GM23338 (cell line): ENCODE measurements at regions not wholly inside any gene's neighbourhood (a gene's known extent, or its start where the extent isn't known, plus 50 kb on each side); places are given as distances from the start of the nearest gene placed in this dataset.

ENCODE experiments used
- ATAC-seq: fragments of 200-7000 bp; cut with Tn5 transposase; 3 replicates; pipeline ENCODE4 v1.9.1; 2020
- DNase-seq: peaks from one replicate; pipeline ENCODE4 v3.0.0-alpha.2; 2015; ENCODE audit warnings: low spot score
- H2AFZ ChIP-seq: fragments of 200-600 bp; sonication (generic); 2 replicates; pipeline ENCODE4 v1.8.0; 2016; ENCODE audit warnings: antibody characterized with exemption, mild to moderate bottlenecking, moderate library complexity
- H3F3A ChIP-seq: fragments of 200-600 bp; sonication (generic); replicated peaks from 2 replicates; pipeline ENCODE4 v1.8.0; 2017; ENCODE audit warnings: antibody characterized with exemption, mixed run types, low read depth
- H3K27ac ChIP-seq: fragments of 200-600 bp; sonication (generic); 2 replicates; pipeline ENCODE4 v1.6.1; 2016; ENCODE audit warnings: low read depth
- H3K27me3 ChIP-seq: fragments of 200-600 bp; sonication (generic); 2 replicates; pipeline ENCODE4 v1.8.0; 2016; ENCODE audit warnings: mild to moderate bottlenecking, mixed run types, moderate library complexity; ENCODE audit not compliant: insufficient read depth
- H3K36me3 ChIP-seq: fragments of 200-600 bp; sonication (generic); 2 replicates; pipeline ENCODE4 v1.8.0; 2016; ENCODE audit warnings: mild to moderate bottlenecking; ENCODE audit not compliant: insufficient read depth
- H3K4me1 ChIP-seq: fragments of 200-600 bp; sonication (generic); 2 replicates; pipeline ENCODE4 v1.8.0; 2016; ENCODE audit warnings: mild to moderate bottlenecking, moderate library complexity; ENCODE audit not compliant: insufficient read depth
- H3K4me2 ChIP-seq: fragments of 200-600 bp; sonication (generic); 2 replicates; pipeline ENCODE4 v1.7.1; 2017; ENCODE audit warnings: mixed run types
- H3K4me3 ChIP-seq: fragments of 200-600 bp; sonication (generic); 2 replicates; pipeline ENCODE4 v1.6.1; 2016; ENCODE audit warnings: mixed run types
- H3K79me2 ChIP-seq: fragments of 200-600 bp; sonication (generic); replicated peaks from 2 replicates; pipeline ENCODE4 v1.8.0; 2017; ENCODE audit warnings: mild to moderate bottlenecking; ENCODE audit not compliant: insufficient read depth
- H3K9me2 ChIP-seq: fragments of 200-600 bp; sonication (generic); 2 replicates; pipeline ENCODE4 v1.8.0; 2017; ENCODE audit not compliant: insufficient read depth
- H4K20me1 ChIP-seq: fragments of 200-600 bp; sonication (generic); replicated peaks from 2 replicates; pipeline ENCODE4 v1.8.0; 2017; ENCODE audit warnings: mild to moderate bottlenecking; ENCODE audit not compliant: insufficient read depth
- H3K27ac Mint-ChIP-seq: 2 replicates; pipeline ENCODE4 v1.8.0; 2020; ENCODE audit warnings: inconsistent platforms, mild to moderate bottlenecking, moderate library complexity, mixed read lengths
- H3K27me3 Mint-ChIP-seq: 3 replicates; pipeline ENCODE4 v1.8.0; 2022; ENCODE audit warnings: low read depth, mild to moderate bottlenecking, moderate library complexity, mixed read lengths, inconsistent platforms; ENCODE audit not compliant: insufficient read depth, poor library complexity
- H3K36me3 Mint-ChIP-seq: 3 replicates; pipeline ENCODE4 v1.8.0; 2021; ENCODE audit warnings: low read depth, mild to moderate bottlenecking, inconsistent platforms, moderate library complexity, mixed read lengths
- H3K4me1 Mint-ChIP-seq: 3 replicates; pipeline ENCODE4 v1.8.0; 2020; ENCODE audit warnings: mild to moderate bottlenecking, inconsistent platforms, mixed read lengths
- H3K4me3 Mint-ChIP-seq: 3 replicates; pipeline ENCODE4 v1.8.0; 2021; ENCODE audit warnings: moderate library complexity, mild to moderate bottlenecking, inconsistent platforms, mixed read lengths
- H3K9me3 Mint-ChIP-seq: 3 replicates; pipeline ENCODE4 v1.8.0; 2020; ENCODE audit warnings: moderate library complexity, mild to moderate bottlenecking, inconsistent platforms, mixed read lengths
- CREB1 ChIP-seq: fragments of 250-450 bp; sonication (Bioruptor Pico); IDR thresholded peaks from 2 replicates; pipeline ENCODE4 v1.5.0; 2020; ENCODE audit warnings: low read depth, mild to moderate bottlenecking, moderate library complexity
- EZH2 ChIP-seq: fragments of 200-600 bp; sonication (generic); IDR thresholded peaks from one replicate; pipeline ENCODE4 v1.8.0; 2017; ENCODE audit warnings: antibody characterized with exemption, mild to moderate bottlenecking, low read depth; ENCODE audit not compliant: unreplicated experiment
- EZH2phosphoT487 ChIP-seq: fragments of 200-600 bp; sonication (generic); IDR thresholded peaks from one replicate; pipeline ENCODE4 v1.8.1; 2018; ENCODE audit warnings: antibody characterized with exemption; ENCODE audit not compliant: unreplicated experiment
- NANOG ChIP-seq: IDR thresholded peaks from 2 replicates; pipeline ENCODE4 v1.6.1; 2016; ENCODE audit warnings: antibody characterized with exemption, borderline replicate concordance
- STAT1 ChIP-seq: IDR thresholded peaks from one replicate; pipeline ENCODE4 v1.6.1; 2016; ENCODE audit warnings: antibody characterized with exemption; ENCODE audit not compliant: unreplicated experiment
- ZNF114 ChIP-seq: fragments of 250-450 bp; sonication (Bioruptor Pico); IDR thresholded peaks from 2 replicates; pipeline ENCODE4 v1.5.0; 2020; ENCODE audit warnings: mild to moderate bottlenecking, moderate library complexity
- ZNF331 ChIP-seq: fragments of 250-450 bp; sonication (Bioruptor Pico); IDR thresholded peaks from 2 replicates; pipeline ENCODE4 v1.5.0; 2020; ENCODE audit warnings: low read depth, mild to moderate bottlenecking, moderate library complexity
- TF ChIP-seq, protein P1 (sequence below), 2 experiments: fragments of 200-600 bp in 1 of 2; sonication (generic) in 1 of 2; conservative IDR thresholded peaks; 2 replicates each; pipeline versions ENCODE4 v1.5.1 to v1.6.1; 2016 to 2017; ENCODE audit warnings: antibody characterized with exemption in 2 of 2, low read depth in 2 of 2, mild to moderate bottlenecking in 2 of 2, moderate library complexity in 1 of 2
- TF ChIP-seq, protein P2 (sequence below): IDR thresholded peaks from one replicate; pipeline ENCODE4 v1.6.1; 2018; ENCODE audit warnings: antibody characterized with exemption; ENCODE audit not compliant: unreplicated experiment
- TF ChIP-seq, protein P3 (sequence below): IDR thresholded peaks from 2 replicates; pipeline ENCODE4 v1.6.1; 2016; ENCODE audit warnings: antibody characterized with exemption
- TF ChIP-seq, protein P4 (sequence below): fragments of 250-450 bp; sonication (Bioruptor Pico); IDR thresholded peaks from 2 replicates; pipeline ENCODE4 v1.5.0; 2020; ENCODE audit warnings: mild to moderate bottlenecking, moderate library complexity

DNA sequence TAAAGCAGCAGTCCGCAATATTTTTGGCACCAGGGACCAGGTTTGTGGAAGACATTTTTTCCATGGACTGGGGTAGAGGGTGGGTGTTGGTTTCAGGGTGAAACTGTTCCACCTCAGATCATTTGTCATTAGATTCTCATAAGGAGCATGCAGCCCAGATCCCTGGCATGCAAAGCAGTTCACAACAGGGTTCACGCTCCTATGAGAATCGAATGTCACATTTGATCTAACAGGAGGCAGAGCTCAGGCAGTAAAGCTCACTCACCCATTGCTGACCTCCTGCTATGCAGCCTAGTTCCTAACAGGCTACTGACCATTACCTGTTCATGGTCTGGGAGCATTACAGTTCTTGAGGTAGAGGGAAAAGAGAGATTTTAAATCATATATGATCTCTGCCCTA, 241.5 kb upstream of the COX7C start:
- H3F3A ChIP-seq: no peaks in the 10 kb centered on the region
- Mint-ChIP-seq H3K27ac (no peak overlapping the region), H3K27me3 (no peaks in the 10 kb centered on the region), H3K9me3 (peaks cover 6% of the 10 kb centered on the region; the same call in 2 of the 3 replicates), H3K4me1 (peaks cover 2% of the 10 kb centered on the region; the same call in 1 of the 3 replicates), H3K4me3 (no peak overlapping the region), H3K36me3 (peaks cover 4% of the 10 kb centered on the region; the same call in 1 of the 3 replicates)
- H3K27me3 ChIP-seq: no peaks in the 10 kb centered on the region
- H3K4me1 ChIP-seq: no peaks in the 10 kb centered on the region
- H3K4me3 ChIP-seq: no peak overlapping the region
- H3K4me2 ChIP-seq: no peak overlapping the region
- no peaks in the 10 kb centered on the region for H4K20me1 ChIP-seq
- TF ChIP-seq ZNF114 (no peak), CREB1 (CRISPR knock-in tag) (no peak), EZH2phosphoT487 (no peak), STAT1 (no peak), EZH2 (no peak), NANOG (no peak), ZNF331 (CRISPR knock-in tag) (no peak)
- TF ChIP-seq, protein P1, sequence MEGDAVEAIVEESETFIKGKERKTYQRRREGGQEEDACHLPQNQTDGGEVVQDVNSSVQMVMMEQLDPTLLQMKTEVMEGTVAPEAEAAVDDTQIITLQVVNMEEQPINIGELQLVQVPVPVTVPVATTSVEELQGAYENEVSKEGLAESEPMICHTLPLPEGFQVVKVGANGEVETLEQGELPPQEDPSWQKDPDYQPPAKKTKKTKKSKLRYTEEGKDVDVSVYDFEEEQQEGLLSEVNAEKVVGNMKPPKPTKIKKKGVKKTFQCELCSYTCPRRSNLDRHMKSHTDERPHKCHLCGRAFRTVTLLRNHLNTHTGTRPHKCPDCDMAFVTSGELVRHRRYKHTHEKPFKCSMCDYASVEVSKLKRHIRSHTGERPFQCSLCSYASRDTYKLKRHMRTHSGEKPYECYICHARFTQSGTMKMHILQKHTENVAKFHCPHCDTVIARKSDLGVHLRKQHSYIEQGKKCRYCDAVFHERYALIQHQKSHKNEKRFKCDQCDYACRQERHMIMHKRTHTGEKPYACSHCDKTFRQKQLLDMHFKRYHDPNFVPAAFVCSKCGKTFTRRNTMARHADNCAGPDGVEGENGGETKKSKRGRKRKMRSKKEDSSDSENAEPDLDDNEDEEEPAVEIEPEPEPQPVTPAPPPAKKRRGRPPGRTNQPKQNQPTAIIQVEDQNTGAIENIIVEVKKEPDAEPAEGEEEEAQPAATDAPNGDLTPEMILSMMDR (conservative IDR thresholded peaks at IDR 0.05; ENCODE audit: low read depth in 2 of 2): no peak
- TF ChIP-seq, protein P2, sequence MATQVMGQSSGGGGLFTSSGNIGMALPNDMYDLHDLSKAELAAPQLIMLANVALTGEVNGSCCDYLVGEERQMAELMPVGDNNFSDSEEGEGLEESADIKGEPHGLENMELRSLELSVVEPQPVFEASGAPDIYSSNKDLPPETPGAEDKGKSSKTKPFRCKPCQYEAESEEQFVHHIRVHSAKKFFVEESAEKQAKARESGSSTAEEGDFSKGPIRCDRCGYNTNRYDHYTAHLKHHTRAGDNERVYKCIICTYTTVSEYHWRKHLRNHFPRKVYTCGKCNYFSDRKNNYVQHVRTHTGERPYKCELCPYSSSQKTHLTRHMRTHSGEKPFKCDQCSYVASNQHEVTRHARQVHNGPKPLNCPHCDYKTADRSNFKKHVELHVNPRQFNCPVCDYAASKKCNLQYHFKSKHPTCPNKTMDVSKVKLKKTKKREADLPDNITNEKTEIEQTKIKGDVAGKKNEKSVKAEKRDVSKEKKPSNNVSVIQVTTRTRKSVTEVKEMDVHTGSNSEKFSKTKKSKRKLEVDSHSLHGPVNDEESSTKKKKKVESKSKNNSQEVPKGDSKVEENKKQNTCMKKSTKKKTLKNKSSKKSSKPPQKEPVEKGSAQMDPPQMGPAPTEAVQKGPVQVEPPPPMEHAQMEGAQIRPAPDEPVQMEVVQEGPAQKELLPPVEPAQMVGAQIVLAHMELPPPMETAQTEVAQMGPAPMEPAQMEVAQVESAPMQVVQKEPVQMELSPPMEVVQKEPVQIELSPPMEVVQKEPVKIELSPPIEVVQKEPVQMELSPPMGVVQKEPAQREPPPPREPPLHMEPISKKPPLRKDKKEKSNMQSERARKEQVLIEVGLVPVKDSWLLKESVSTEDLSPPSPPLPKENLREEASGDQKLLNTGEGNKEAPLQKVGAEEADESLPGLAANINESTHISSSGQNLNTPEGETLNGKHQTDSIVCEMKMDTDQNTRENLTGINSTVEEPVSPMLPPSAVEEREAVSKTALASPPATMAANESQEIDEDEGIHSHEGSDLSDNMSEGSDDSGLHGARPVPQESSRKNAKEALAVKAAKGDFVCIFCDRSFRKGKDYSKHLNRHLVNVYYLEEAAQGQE: no peak
- TF ChIP-seq, protein P3, sequence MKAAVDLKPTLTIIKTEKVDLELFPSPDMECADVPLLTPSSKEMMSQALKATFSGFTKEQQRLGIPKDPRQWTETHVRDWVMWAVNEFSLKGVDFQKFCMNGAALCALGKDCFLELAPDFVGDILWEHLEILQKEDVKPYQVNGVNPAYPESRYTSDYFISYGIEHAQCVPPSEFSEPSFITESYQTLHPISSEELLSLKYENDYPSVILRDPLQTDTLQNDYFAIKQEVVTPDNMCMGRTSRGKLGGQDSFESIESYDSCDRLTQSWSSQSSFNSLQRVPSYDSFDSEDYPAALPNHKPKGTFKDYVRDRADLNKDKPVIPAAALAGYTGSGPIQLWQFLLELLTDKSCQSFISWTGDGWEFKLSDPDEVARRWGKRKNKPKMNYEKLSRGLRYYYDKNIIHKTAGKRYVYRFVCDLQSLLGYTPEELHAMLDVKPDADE: no peak
- TF ChIP-seq, protein P4, sequence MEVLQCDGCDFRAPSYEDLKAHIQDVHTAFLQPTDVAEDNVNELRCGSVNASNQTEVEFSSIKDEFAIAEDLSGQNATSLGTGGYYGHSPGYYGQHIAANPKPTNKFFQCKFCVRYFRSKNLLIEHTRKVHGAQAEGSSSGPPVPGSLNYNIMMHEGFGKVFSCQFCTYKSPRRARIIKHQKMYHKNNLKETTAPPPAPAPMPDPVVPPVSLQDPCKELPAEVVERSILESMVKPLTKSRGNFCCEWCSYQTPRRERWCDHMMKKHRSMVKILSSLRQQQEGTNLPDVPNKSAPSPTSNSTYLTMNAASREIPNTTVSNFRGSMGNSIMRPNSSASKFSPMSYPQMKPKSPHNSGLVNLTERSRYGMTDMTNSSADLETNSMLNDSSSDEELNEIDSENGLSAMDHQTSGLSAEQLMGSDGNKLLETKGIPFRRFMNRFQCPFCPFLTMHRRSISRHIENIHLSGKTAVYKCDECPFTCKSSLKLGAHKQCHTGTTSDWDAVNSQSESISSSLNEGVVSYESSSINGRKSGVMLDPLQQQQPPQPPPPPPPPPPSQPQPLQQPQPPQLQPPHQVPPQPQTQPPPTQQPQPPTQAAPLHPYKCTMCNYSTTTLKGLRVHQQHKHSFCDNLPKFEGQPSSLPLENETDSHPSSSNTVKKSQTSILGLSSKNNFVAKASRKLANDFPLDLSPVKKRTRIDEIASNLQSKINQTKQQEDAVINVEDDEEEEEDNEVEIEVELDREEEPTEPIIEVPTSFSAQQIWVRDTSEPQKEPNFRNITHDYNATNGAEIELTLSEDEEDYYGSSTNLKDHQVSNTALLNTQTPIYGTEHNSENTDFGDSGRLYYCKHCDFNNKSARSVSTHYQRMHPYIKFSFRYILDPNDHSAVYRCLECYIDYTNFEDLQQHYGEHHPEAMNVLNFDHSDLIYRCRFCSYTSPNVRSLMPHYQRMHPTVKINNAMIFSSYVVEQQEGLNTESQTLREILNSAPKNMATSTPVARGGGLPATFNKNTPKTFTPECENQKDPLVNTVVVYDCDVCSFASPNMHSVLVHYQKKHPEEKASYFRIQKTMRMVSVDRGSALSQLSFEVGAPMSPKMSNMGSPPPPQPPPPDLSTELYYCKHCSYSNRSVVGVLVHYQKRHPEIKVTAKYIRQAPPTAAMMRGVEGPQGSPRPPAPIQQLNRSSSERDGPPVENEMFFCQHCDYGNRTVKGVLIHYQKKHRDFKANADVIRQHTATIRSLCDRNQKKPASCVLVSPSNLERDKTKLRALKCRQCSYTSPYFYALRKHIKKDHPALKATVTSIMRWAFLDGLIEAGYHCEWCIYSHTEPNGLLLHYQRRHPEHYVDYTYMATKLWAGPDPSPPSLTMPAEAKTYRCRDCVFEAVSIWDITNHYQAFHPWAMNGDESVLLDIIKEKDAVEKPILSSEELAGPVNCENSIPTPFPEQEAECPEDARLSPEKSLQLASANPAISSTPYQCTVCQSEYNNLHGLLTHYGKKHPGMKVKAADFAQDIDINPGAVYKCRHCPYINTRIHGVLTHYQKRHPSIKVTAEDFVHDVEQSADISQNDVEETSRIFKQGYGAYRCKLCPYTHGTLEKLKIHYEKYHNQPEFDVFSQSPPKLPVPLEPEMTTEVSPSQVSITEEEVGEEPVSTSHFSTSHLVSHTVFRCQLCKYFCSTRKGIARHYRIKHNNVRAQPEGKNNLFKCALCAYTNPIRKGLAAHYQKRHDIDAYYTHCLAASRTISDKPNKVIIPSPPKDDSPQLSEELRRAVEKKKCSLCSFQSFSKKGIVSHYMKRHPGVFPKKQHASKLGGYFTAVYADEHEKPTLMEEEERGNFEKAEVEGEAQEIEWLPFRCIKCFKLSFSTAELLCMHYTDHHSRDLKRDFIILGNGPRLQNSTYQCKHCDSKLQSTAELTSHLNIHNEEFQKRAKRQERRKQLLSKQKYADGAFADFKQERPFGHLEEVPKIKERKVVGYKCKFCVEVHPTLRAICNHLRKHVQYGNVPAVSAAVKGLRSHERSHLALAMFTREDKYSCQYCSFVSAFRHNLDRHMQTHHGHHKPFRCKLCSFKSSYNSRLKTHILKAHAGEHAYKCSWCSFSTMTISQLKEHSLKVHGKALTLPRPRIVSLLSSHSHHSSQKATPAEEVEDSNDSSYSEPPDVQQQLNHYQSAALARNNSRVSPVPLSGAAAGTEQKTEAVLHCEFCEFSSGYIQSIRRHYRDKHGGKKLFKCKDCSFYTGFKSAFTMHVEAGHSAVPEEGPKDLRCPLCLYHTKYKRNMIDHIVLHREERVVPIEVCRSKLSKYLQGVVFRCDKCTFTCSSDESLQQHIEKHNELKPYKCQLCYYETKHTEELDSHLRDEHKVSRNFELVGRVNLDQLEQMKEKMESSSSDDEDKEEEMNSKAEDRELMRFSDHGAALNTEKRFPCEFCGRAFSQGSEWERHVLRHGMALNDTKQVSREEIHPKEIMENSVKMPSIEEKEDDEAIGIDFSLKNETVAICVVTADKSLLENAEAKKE (CRISPR knock-in tag): no peak
- H3K9me2 ChIP-seq: no peaks in the 10 kb centered on the region
- DNase-seq (no peak), ATAC-seq (no peak)
- no peaks in the 10 kb centered on the region for H3K36me3 ChIP-seq
- H2AFZ ChIP-seq: no peak overlapping the region
- no peak overlapping the region for H3K27ac ChIP-seq
- H3K79me2 ChIP-seq: no peaks in the 10 kb centered on the region
